ENCODE measurements at regions not wholly inside any gene's neighbourhood (a gene's known extent, or its start where the extent isn't known, plus 50 kb on each side); places are given as distances from the start of the nearest gene placed in this dataset.

GRCh38 chr5:145110834-145111233 is 724.3 kb downstream of the PRELID2 start:
- TF ChIP-seq CTCF (optimal IDR thresholded peaks at IDR 0.05 in 1 of 3, IDR thresholded peaks at IDR 0.05 in 1 of 3, conservative IDR thresholded peaks at IDR 0.05 in 1 of 3; ENCODE audit: extremely low read depth in 1 of 3, insufficient read depth in 2 of 3, low read length in 3 of 3) (no peak), EZH2 (IDR thresholded peaks at IDR 0.05; ENCODE audit: low read length) (no peak)

Data from keratinocyte (primary cell).